B cell (primary cell): ENCODE measurements at regions not wholly inside any gene's neighbourhood (a gene's known extent, or its start where the extent isn't known, plus 50 kb on each side); places are given as distances from the start of the nearest gene placed in this dataset.

ENCODE experiments used
- CTCF ChIP-seq: fragments of 200-600 bp; IDR thresholded peaks from one replicate; pipeline ENCODE4 v1.8.0; 2022; ENCODE audit warnings: antibody characterized with exemption, mild to moderate bottlenecking
- EZH2 ChIP-seq: IDR thresholded peaks from 2 replicates; pipeline ENCODE4 v1.6.1; 2012; ENCODE audit warnings: borderline replicate concordance, low read depth, mild to moderate bottlenecking, moderate library complexity, low read length; ENCODE audit not compliant: insufficient read depth, poor library complexity, severe bottlenecking

- TF ChIP-seq CTCF (no peak), EZH2 (no peak)
Observed at GRCh38 chr3:117619805-117620204, 910.2 kb downstream of the TUSC7 start.
